ENCODE measurements at regions not wholly inside any gene's neighbourhood (a gene's known extent, or its start where the extent isn't known, plus 50 kb on each side); places are given as distances from the start of the nearest gene placed in this dataset.

- no peak for TF ChIP-seq CTCF (IDR thresholded peaks at IDR 0.05; ENCODE audit: insufficient read depth, low read depth, low read length)
- no peaks in the 10 kb centered on the region for H3K27me3 ChIP-seq (ENCODE audit: control insufficient read depth, insufficient read depth, low read length)
- ChIA-PET POLR2A (no interaction called here), CTCF (interaction anchor here (0.6 kb wide), 1 partner anchor 42 kb away, joined by 3 read pairs; no protein-coding TSS in a partner anchor)
- no peak overlapping the region for H3K4me3 ChIP-seq (ENCODE audit: low read depth, low read length)
- H3K36me3 ChIP-seq (ENCODE audit: control insufficient read depth, insufficient read depth, low read length), result no peaks in the 10 kb centered on the region
- DNase-seq (ENCODE audit: low read depth), result no peak
These were observed 331.1 kb upstream of the B3GAT1 start for GRCh38 chr11:134742956-134743819.

GRCh38 chr11:134742224-134742612 lies 330.2 kb upstream of the B3GAT1 start:
- no peak for TF ChIP-seq CTCF (IDR thresholded peaks at IDR 0.05; ENCODE audit: insufficient read depth, low read depth, low read length)
- Histone ChIP-seq H3K36me3 (ENCODE audit: control insufficient read depth, insufficient read depth, low read length) (no peaks in the 10 kb centered on the region), H3K4me3 (ENCODE audit: low read depth, low read length) (no peak overlapping the region), H3K27me3 (ENCODE audit: control insufficient read depth, insufficient read depth, low read length) (no peaks in the 10 kb centered on the region)
- ChIA-PET CTCF (no interaction called here), POLR2A (no interaction called here)
- no peak for DNase-seq (ENCODE audit: low read depth)

GRCh38 chr11:134741453-134742223 lies 329.6 kb upstream of the B3GAT1 start:
- POLR2A ChIA-PET, result no interaction called here
- no peaks in the 10 kb centered on the region for H3K36me3 ChIP-seq (ENCODE audit: control insufficient read depth, insufficient read depth, low read length)
- CTCF ChIA-PET, result no interaction called here
- no peaks in the 10 kb centered on the region for H3K27me3 ChIP-seq (ENCODE audit: control insufficient read depth, insufficient read depth, low read length)
- no peak overlapping the region for H3K4me3 ChIP-seq (ENCODE audit: low read depth, low read length)
- TF ChIP-seq CTCF (IDR thresholded peaks at IDR 0.05; ENCODE audit: insufficient read depth, low read depth, low read length), result no peak
- DNase-seq (ENCODE audit: low read depth), result no peak

- no peaks in the 10 kb centered on the region for H3K36me3 ChIP-seq (ENCODE audit: control insufficient read depth, insufficient read depth, low read length)
- DNase-seq (ENCODE audit: low read depth), result no peak
- no peak overlapping the region for H3K4me3 ChIP-seq (ENCODE audit: low read depth, low read length)
- CTCF ChIA-PET, result no interaction called here
- TF ChIP-seq CTCF (IDR thresholded peaks at IDR 0.05; ENCODE audit: insufficient read depth, low read depth, low read length), result no peak
- no peaks in the 10 kb centered on the region for H3K27me3 ChIP-seq (ENCODE audit: control insufficient read depth, insufficient read depth, low read length)
- POLR2A ChIA-PET, result no interaction called here
These were observed 328.7 kb upstream of the B3GAT1 start for GRCh38 chr11:134740590-134741261.

GRCh38 chr11:134739136-134739535 lies 327.1 kb upstream of the B3GAT1 start:
- Histone ChIP-seq H3K36me3 (ENCODE audit: control insufficient read depth, insufficient read depth, low read length) (no peaks in the 10 kb centered on the region), H3K4me3 (ENCODE audit: low read depth, low read length) (no peak overlapping the region), H3K27me3 (ENCODE audit: control insufficient read depth, insufficient read depth, low read length) (no peaks in the 10 kb centered on the region)
- DNase-seq (ENCODE audit: low read depth), result no peak
- CTCF ChIA-PET, result no interaction called here
- no peak for TF ChIP-seq CTCF (IDR thresholded peaks at IDR 0.05; ENCODE audit: insufficient read depth, low read depth, low read length)
- POLR2A ChIA-PET, result no interaction called here

All from BJ (cell line).